Activated CD4-positive, alpha-beta T cell treated with anti-CD3 and anti-CD28 coated beads, Interleukin-2, Interleukin-4, amounts not matched to agents 100 ng/mL and 50 ng/mL, durations not matched to agents 16 hours and 8 hours (primary cell): ENCODE measurements at regions not wholly inside any gene's neighbourhood (a gene's known extent, or its start where the extent isn't known, plus 50 kb on each side); places are given as distances from the start of the nearest gene placed in this dataset.

Experiments used
- DNase-seq: peaks from one replicate; pipeline ENCODE4 v3.0.0-alpha.2; 2020; ENCODE audit warnings: low spot score

DNA sequence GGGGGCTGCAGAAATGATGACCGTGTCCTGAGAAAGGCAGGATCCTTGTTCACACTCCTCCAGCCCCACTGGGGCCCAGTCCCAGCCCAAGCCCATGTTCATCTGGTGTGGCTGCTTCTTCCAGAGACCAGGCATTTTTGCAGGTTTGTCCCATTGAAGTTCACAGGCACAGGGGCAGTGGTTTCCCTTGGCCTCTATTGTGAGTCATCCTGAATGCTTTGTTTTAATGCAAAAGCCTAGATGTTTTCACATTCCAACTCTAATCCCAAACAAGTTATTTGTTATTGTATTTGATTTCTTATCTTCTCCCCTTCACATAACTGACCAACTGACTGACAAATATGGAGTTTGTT is 426.4 kb upstream of the ID2 start:
- no peak for DNase-seq

DNA sequence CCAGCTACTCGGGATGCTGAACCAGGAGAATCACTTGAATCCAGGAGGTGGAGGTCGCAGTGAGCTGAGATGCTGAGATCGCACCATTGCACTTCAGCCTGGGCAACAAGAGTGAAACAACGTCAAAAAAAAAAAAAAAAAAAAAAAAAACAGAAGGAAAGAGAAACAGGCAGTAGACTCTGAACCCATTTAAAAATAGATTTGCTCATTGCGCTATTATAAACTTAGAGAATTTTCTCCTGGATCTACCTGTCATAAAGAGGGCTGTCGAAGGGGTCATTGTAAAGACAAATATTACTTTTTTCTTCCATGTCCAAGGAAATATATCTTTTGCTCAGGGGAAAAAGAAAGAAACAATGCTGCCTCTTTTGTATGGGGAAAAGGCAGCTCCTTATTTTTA is 425.0 kb upstream of the ID2 start:
- DNase-seq, result no peak

DNA sequence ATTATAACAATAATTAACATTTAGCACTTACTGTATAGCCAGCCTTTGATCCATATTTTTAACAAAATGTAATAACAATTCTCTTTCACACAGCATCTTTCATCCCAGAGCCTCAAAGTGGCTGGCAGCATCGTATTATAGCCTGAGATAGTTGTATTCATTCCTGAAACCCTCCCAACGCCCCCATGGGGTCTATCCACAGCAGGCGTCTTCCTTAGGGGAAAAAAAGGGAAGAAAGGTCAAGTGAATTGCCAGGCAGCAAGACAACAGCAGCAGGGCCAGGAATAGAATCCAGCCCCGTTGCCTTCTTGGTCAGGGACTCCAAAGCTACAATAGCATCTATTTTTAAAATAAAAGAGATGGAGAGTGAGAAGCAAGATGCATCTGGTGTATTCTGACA is 424.4 kb upstream of the ID2 start:
- DNase-seq, result no peak

DNA sequence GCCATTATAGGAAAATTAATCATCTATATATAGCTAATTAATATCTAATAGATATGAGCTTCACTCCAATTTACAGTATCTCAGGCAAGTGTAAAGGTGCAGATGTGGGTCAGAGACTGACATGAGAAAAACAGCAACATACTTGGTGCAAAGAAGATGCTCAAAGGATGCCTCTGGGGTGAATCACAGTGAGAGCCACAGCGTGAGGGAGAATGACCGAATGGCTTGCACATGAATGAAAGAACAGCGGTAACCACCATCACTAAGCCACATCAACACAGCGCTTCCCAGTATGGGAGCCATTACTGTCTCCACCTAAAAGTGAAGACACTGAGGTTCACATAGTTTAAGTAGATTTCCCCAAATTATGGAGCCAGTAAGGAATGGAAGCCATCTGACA is 423.4 kb upstream of the ID2 start:
- DNase-seq, result no peak

DNA sequence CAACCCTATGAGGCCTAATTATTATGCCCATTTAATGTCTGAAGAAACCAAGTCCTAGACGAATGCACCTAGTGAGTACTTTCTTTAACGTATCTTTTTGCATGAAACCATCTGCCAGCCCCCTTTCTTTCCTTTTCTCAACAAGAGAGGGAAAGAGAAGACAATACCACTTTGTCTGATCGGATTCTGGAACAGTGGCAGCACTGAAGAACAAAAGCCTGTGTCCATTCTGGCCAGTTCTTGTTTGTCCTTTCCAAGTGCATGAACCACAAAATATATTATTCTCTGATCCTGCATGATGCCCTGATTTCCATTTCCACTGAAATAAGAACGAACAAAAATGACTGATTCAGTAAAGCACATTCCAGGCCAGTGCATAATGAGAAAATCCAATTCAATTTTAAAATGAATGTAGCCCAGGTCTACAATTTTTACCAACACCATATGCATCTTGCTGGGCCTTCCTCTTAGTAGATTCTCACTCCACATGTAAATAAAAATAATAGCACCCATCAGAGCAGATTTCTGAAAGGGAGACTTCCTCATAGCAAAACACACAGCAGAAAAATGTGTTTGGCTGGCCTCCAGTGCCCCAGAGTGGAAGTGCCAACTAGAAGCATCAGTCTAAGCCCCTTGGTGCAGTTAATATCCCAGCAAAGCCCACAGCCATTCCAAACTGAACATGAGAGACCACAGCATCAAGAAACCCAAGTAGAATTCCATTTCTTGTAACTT is 422.6 kb upstream of the ID2 start:
- no peak for DNase-seq

DNA sequence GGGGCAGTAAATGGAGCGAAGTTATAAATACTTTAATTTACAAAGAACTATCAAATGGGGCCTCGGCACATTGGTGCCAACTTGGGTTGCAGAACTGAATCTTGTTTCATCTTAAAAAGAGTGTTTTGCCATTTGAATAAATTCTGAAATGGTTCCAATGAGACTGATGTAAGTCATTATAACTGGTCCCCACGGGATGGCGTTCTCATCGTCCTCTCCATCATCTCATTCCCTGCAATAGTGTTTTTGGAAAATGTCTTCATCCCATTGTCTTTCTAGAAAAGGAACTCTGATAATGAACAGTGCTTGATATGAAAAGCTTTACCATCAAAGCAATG is 422.0 kb upstream of the ID2 start:
- no peak for DNase-seq

DNA sequence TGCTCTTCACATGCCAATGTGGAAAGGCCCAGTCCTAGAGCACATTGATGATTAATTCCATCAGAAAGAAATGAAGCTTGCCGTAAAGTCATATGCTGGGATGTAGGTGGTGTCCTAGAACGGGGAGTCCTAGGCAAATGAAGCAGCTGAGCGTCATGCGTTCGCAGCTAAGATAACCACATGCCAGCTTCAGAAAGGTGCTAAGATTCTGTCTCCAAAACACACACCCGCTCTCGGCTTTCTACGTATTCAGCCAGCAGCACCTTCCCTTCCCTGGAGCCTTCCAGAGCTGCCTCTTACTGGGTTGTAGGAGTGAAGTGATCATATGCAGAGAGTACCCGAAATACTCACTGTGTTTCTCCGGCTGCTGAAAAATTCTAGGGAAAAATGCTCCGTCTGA is 421.6 kb upstream of the ID2 start:
- DNase-seq, result no peak

DNA sequence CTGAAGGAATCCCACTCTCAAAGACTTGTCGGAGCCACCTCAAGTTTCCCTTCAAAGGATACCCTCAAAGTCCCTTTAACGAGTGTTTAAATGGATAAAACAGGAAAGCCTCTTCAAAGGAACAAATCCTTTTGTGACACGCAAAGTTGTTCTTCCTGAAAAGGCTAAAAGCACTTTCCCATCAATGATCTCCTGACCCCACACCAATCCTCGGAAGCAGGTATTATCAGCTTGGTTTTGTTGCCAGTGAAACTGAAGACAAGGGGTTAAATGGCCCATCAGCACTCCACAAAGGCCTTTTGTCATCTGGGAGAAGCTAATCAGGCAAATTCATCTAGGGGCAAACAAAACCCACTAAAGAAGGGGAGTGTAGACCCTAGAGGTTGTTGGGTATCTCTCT is 418.0 kb upstream of the ID2 start:
- no peak for DNase-seq

DNA sequence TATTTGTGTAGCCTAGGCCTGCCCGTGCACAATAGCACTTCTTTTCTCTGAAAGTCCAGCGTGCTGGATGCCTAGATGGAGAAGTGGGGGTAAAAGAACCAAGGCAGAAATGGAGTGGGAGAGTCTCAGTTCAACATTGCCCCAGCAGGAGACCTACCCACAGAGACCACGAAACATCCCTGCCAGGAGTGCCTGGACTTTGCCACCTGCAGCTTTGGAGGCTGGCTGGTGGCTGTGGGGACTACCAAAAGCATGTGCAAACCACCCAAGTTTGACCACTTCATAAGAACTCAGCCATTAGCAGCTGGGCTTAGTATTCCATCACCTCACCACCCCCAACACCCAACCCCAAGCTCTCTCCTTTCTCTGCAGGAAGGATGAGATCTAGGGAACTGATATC is 416.9 kb upstream of the ID2 start:
- no peak for DNase-seq

DNA sequence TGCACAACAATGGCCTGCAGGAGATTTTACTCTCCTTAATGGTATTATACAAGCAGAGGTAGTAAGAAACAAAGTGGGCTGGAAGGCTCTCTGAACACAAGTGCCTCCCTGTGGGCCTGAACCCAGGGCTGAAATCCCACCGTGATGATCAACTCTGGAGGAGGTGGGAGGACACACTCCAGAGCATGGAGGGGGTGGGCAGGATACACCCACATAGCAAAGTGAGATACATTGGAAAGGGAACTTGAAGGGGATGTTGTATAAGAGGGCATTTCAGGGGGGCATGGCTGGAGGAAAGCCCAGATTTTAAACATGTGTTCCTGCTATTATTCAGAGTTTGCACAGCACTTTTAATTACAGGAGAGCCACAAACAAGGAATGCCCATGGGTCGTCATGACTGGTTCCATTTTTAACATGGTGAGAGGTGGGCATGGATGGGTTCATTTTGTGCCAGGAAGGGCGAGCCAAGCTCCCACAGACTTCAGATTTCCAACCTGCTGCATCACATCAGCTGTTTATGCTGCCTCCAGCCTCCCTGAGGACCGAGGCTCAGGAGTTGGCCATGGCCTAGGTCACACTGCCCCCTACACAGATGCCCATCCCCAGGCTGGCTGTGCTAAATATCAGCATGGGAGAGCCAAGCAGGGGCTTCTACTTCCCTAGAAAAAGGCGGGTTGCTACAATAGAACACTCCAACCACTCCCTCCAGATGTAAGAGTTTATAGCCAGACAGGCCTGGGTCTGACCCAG is 416.2 kb upstream of the ID2 start:
- DNase-seq, result no peak

DNA sequence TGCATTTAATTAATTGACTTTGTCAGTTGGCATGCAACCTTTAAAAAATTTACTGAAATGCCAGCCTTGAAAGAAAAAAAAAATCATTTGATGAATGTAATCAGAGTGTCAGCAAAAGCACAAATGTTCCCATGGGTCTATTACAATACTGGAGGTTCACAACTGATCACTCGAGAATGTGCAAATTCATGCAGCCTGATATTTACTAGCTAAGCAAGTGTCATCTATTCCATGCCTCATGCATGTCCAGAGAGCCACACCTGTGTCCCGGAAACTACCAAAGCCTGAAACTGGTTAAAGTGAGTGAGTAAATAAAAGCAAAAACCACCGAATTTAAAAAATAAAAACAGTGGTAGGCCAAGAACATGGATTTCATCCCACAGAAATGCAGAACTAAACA is 415.3 kb upstream of the ID2 start:
- no peak for DNase-seq

DNA sequence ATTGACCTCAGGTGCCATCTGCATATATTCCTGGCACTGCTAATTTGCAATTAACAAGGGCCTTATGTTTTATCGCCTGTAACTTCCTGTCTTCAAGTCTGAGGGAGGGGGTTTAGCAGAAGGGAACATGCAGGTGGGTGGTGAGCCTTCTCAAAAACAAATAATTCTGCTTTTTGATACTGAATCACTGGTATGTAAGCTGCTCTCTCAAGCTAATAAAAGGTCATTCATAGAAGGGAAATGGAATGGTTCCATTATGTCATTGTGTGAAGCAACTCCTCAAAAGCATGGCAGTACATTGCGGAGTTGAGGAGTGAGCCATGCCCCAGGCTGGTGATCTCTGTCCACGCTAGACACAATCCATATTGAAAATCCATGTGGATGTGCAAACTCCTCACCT is 414.8 kb upstream of the ID2 start:
- DNase-seq, result no peak

DNA sequence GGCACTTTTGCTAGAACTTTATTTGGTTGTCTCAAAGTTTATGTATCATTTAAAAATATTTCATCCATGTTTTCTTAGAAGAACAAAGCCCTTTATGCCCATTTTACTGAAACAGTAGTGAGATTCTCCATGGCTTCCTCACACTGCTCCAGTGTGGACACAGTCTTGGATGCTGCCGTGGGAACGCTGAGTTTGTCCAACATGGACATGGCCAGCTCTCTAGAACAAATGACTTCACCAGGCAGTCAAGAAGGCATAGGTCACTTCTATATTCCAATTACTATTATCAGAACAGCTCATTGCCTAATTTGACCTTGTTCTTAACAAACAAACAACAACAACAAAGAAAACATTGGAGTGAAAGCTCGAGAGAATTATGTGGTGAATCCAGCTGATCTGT is 414.1 kb upstream of the ID2 start:
- DNase-seq, result no peak

DNA sequence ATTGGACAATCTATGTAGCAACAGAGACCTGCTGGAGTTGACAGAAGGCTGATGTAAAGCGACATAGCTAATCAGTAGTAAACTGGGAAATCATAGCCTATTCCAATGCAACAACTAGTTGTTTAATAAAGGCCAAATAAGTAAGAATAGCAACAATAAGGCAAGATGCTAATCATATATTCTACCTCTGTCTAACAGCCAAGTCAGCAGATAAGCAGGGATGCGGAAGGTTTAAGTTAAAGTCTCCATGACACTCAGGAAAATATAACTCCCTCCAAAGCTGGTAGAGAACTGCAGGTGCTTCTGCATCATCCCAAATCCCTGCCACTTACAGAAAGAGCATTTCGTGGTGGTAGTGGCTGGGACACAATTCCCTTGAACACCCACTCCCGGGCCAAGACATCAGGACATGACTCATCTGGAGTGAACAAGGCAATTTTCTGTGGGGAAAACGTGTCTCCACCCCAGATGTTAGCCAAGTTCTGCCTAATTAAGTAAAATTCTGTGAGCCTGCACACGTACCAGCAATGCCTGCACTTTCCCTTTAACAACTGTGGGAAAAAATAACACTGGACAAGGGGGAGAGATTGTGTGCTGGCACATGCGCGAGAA is 413.6 kb upstream of the ID2 start:
- no peak for DNase-seq

DNA sequence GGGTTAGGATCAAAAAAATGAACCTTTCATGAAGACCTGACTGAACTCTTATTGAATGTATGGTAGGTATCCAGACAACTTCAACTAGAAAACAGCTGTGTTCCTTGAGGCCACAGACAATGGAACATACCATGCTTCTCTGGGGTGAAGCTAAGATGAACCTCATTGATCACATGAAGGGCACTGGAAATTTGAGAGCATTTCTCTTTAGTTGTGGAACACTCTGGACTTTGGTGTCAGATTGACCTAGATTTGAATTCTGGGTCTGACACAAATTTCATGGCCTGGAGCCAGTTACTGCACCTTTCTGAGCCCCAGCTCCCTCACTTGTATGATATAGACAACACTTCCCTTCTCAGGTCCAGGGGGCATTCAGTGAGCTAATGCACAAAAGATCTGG is 411.2 kb upstream of the ID2 start:
- DNase-seq, result no peak

DNA sequence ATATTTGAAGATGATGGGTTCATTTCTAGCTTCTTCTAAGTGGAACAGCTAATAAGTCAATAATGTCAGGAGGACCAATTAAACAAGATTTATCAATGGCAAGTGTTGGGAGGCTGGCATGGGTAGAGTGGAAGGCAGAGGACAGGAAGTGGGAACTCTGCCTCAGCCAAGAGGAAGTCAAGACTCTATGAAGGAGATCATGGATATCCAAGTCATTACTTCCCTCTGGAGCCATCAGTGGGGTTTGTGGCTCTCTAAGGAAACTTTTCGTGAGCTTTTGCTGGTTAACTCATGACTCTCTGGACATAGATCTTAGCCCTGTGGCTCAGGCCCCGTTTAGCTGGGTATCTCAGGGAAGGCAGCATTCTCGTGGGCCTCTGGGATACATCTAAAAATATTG is 410.4 kb upstream of the ID2 start:
- no peak for DNase-seq

DNA sequence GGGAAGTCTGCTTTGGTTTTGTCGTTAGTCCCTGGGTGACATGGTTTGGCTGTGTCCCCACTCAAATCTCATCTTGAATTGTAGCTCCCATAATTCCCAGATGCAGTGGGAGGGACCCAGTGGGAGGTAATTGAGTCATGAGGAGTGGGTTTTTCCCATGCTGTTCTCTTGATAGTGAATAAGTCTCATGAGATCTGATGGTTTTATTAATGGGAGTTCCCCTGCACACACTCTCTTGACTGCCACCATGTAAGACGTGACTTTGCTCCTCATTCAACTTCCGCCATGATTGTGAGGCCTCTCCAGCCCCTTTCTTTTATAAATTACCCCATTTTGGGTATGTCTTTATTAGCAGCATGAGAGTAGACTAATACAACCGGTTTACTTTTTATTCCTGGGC is 405.8 kb upstream of the ID2 start:
- no peak for DNase-seq

DNA sequence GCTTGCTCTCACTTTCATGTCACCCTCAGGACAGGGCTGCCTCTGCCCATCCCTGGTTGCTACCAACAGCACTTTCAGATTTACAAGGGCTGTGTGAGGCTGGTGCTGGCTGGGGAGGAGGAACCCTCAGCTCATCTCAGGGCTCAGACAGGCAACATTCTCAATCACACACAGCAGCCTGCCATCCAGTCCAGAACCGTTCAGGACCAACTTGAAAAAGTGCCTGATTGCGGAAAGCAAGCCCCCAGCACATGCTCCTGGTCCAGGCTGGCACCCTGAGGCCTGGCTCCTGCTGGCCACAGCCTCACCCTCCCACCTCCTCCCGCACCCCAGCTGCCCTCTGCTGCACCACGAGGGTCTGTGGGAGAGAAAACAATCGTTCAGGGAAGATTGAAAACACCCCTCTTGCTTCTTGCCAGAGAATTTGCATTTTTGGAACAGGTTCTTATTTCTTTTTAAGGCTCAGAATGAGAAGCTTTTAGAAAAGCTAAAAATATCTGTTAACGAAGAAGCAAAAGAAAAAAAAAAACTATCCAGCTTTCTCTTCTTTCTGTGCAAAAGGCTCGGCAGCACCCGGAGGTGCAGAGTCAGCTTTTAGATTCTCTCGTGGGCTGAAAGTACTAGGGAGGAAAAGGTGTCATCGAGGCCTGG is 403.8 kb upstream of the ID2 start:
- DNase-seq, result no peak

DNA sequence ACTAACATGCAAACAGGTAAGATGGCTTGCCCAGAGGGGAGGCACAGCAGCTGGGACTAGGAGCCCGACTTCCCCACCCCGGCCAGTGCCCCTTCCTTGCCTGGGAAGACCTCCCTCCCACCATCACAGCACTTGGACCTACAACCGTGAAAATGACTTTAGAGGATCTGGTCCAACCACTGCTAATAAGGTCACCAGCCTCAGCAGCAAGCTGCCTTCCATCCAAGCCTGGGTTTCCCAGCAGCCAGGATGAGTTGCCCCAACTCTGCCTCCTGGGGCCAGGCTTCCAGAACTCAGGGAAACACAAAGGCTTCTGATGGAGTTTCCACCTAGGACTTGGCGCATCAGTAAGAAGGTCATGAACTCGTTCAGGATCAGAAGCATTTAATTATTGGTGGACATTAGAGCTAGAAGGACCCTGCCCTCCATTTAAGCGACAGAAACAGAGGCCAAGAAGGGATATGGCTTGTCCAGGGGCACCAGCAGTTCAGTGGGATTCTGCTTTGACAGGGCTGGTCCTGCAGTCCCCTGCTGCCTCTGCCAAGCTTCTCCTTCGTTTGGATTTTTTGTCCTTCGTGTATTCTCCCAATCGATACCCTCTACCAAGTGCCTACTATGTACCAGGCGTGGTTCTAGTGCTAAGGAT is 403.0 kb upstream of the ID2 start:
- DNase-seq, result no peak

DNA sequence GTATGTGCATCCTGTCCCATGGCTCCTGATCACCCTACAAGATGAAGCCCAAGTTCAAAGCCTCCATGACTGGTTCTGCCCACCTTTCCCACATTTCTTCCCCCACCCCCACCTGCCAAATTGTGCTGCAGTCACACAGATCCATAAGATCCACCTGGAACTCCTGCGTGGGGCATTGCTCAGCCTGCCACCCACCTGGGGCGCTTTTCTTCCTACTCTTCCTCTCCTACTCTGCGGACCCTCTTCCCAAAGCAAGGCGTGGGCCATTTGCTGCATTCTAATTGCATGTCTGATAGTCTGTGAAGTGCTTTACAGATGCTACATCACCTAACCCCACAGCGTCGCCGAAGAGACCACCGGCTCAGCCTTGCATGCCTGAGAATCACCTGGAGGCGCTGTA is 402.4 kb upstream of the ID2 start:
- DNase-seq, result no peak

DNA sequence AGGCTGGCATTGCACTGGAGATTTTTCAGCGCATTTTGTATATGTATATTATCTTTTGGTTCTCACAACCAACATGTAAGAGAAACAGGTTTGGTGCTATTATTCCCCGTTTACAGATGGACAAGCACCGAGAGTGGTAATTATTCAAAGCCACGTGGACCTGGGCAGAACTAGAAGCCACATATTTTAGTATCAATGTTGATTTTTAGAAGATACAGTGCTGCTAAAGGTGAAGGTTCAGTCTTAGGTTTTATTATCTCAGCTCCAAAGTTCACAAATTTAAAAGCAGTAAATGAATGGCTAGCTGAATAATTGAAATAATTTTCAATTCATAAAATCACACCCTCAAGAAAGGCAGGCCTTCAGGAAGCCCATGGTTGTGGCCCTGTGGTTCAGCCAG is 400.6 kb upstream of the ID2 start:
- no peak for DNase-seq

DNA sequence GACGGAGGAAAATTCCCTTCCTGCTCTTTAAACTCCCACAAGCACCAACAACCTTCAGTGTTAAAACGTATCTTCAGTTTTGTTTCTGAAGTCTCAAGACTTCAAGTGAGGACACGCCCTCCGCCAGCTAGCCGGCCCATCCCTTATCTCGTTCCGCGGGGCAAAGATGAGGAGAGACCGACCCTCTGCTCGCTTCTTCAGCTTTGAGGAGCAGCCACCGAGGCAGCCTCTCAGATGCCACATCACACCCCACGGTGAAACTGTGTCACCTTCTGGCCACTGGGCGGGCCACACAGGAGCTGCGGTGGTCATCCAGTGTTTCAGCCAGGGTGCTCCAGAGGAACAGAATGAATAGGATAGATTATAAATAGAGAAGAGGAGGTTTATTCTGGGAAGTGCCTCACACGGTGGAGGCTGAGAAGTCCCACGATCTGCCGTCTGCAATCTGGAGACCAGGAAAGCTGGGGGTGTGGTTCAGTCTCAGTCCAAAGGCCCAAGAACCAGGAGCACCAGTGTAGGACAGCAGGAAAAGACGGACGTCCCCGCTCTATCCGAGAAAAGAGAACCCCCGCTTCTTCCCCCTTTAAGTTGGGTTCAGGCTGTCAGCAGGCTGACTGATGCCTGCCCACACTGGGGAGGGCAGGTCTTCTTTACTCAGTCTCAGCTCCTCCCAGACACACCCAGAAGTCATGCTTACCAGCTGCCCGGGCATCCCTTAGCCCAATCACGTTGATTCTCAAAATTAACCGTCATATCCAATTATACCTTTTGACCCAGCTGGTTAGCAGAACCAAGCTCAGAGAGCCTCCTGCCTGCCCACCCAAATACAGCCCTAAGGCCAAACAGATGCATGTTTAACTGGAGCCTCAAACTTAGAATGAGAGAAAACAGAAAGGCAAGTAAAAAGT is 399.7 kb upstream of the ID2 start:
- no peak for DNase-seq
